ENCODE measurements at regions not wholly inside any gene's neighbourhood (a gene's known extent, or its start where the extent isn't known, plus 50 kb on each side); places are given as distances from the start of the nearest gene placed in this dataset.
"Not testable (repeated sequence)": the region's sequence is repeated elsewhere in the genome, so short reads cannot be mapped to it uniquely, and the experiment has no call there.

- TF ChIP-seq, protein P1, sequence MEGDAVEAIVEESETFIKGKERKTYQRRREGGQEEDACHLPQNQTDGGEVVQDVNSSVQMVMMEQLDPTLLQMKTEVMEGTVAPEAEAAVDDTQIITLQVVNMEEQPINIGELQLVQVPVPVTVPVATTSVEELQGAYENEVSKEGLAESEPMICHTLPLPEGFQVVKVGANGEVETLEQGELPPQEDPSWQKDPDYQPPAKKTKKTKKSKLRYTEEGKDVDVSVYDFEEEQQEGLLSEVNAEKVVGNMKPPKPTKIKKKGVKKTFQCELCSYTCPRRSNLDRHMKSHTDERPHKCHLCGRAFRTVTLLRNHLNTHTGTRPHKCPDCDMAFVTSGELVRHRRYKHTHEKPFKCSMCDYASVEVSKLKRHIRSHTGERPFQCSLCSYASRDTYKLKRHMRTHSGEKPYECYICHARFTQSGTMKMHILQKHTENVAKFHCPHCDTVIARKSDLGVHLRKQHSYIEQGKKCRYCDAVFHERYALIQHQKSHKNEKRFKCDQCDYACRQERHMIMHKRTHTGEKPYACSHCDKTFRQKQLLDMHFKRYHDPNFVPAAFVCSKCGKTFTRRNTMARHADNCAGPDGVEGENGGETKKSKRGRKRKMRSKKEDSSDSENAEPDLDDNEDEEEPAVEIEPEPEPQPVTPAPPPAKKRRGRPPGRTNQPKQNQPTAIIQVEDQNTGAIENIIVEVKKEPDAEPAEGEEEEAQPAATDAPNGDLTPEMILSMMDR (IDR thresholded peaks at IDR 0.05; ENCODE audit: control extremely low read depth in 1 of 3, insufficient read depth in 1 of 3, low read depth in 1 of 3, low read length in 3 of 3): not testable (repeated sequence)
- not testable (repeated sequence) for TF ChIP-seq HDAC2 (IDR thresholded peaks at IDR 0.05; ENCODE audit: borderline replicate concordance in 1 of 2, low read depth in 2 of 2, low read length in 2 of 2); POLR2A (IDR thresholded peaks at IDR 0.05; ENCODE audit: control extremely low read depth in 1 of 2, low read depth in 2 of 2, low read length in 2 of 2); E2F6 (IDR thresholded peaks at IDR 0.05); GABPA (IDR thresholded peaks at IDR 0.05; ENCODE audit: borderline replicate concordance, insufficient read depth, low read length); YY1 (IDR thresholded peaks at IDR 0.05; ENCODE audit: low read depth, low read length); SP1 (IDR thresholded peaks at IDR 0.05; ENCODE audit: low read depth, low read length); JUND (IDR thresholded peaks at IDR 0.05; ENCODE audit: low read length); NRF1 (IDR thresholded peaks at IDR 0.05; ENCODE audit: low read depth, low read length); CEBPB (IDR thresholded peaks at IDR 0.05; ENCODE audit: low read depth, low read length)
- TF ChIP-seq, protein P2, sequence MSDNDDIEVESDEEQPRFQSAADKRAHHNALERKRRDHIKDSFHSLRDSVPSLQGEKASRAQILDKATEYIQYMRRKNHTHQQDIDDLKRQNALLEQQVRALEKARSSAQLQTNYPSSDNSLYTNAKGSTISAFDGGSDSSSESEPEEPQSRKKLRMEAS (IDR thresholded peaks at IDR 0.05): not testable (repeated sequence)
Observed at GRCh38 chrX:1701396-1701901, 86.6 kb downstream of the ASMT start.

All from H1 (cell line).